ENCODE measurements at regions not wholly inside any gene's neighbourhood (a gene's known extent, or its start where the extent isn't known, plus 50 kb on each side); places are given as distances from the start of the nearest gene placed in this dataset.

DNA sequence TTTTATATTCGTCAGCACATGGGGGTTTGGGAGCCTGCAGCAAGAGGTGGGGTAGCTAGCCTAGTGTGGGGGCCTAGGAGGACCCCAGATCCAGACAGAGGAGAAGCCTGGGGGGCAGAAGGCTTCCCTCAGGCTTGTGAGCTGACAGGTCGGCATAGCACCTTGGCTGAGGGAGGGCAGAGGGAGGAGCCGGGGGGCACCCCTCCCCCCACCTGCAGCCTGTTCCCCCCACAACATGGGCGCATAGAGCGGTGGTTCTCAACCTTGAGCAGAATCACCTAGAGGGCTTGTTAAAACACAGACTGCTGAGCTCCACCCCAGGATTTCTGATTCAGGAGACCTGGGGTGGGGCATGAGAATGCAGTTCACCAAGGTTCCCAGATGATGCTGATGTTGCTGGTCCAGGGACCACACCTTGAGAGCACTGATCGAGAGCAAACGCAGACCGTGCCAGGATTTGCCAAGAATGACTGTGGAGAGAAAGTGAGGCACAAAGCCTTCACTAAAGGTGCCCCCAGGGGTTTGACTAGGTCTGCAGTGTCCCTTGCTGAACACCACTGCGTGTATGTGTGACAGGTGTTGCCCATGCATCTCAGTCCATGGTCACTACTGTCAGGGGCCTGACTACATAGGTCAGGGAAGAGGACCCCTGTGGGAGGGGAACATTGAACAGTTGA lies 163.3 kb downstream of the MACROH2A1 start:
- no peak for DNase-seq (ENCODE audit: low read depth in 2 of 3, low spot score in 2 of 3)

DNA sequence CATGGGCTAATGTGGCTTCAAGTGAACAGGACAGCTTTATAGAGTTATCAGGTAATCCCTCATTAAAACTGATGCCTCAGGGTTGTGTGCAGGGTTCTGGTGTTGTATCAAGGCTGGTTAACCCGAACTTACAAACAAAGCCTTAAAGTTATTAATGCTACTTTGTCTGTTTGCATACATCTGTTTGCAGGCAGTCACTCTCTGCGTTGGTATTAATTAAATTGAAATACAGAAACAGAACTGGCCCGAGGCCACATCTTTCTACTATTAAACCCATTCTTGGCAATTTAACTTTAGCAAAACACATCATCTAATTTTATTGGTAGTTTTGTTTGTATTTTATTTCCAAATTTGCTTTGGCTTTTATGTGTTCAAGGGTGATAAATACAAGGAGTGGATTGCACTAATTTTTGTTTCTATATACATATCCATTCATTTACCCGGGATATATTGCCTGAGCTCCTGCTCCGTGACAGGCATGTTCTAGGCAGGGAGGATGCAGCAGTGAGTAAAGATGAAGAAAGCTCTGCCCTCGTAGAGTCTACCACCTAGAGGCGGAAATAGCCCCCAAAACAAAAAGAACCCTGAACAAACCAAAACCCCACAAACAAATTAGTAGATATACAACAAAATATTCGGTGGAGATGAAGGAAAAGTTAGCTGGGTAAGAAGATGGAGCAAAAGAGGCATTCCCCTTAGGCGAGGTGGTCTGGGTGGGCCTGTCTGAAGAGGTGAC lies 164.2 kb downstream of the MACROH2A1 start:
- no peak for DNase-seq (ENCODE audit: low read depth in 2 of 3, low spot score in 2 of 3)

DNA sequence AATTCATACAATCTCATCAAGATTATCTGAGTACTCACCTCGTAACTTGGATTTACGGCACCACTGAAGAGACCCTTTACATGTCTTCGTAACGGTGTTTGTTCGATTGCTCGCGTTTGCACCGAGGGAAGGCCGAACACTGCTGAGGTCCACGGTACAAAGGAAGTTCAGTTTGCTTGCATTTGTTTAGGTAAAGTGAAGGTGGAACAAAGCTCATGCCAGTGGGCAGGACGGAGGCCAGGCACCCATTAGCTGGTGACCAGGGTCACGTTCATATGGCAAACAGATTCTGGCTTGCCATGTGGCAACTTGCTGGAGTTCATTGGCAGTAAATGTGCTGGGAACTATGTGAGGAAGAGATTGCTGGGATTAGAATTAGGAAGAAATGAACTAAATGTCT lies 164.8 kb downstream of the MACROH2A1 start:
- no peak for DNase-seq (ENCODE audit: low read depth in 2 of 3, low spot score in 2 of 3)

DNA sequence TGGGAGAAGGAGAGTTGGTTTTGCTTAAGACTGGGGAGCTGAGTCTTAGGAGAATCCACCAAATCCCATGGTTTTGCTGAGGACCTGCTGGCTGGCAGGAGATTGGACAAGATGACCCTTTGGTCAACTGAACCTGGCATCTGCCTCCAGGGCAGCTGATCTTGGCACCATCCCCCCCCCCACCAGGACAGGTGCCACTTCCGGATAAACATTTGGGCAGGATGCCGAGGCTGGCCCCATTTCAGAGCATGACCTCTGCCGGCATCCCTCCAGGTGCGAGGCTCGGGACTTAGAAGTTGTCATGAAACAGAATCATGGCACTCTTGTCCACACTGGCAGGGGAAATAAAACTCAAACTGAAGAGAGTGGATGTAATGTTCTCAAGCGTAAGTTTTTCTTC lies 165.6 kb downstream of the MACROH2A1 start:
- no peak for DNase-seq (ENCODE audit: low read depth in 2 of 3, low spot score in 2 of 3)

DNA sequence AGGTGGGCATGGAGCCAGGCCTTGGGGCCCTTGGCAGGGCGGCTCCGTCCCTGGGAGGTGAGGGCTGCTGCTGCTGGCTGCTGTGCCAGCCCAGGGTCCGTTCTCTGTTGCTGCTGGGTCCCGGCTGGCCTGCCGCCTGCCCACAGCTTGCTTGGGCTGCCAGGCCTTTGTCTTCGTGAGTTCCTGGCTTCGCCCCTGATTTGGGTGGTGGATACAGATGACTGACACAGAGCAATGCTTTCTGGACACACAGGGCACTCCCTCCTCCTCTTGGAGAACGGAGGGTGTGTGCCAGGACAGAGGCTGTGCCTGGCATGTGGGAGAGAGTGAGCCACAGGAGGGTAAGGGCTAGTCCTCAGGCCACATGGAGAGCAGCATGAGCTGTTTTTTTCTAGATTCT lies 166.1 kb downstream of the MACROH2A1 start:
- no peak for DNase-seq (ENCODE audit: low read depth in 2 of 3, low spot score in 2 of 3)

DNA sequence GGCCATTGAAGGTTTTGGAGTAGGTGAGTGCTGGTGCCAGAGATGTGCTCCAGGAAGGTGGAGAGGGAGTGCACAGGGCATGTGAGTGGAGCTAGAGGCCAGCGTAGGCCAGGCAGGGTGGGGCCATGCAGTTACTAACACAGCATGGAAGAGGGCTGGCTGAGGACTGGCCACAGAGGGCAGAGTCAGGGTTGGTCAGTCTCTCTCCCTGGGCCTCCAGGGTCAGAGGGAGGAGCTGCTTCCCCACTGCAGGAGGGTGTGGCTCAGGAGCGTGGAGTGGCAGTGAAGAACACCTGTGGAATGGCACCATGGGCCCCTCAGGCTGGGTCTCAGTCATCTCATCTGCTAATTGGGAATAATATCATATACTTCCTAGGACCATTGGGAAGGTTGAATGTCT lies 167.7 kb downstream of the MACROH2A1 start:
- no peak for DNase-seq (ENCODE audit: low read depth in 2 of 3, low spot score in 2 of 3)

DNA sequence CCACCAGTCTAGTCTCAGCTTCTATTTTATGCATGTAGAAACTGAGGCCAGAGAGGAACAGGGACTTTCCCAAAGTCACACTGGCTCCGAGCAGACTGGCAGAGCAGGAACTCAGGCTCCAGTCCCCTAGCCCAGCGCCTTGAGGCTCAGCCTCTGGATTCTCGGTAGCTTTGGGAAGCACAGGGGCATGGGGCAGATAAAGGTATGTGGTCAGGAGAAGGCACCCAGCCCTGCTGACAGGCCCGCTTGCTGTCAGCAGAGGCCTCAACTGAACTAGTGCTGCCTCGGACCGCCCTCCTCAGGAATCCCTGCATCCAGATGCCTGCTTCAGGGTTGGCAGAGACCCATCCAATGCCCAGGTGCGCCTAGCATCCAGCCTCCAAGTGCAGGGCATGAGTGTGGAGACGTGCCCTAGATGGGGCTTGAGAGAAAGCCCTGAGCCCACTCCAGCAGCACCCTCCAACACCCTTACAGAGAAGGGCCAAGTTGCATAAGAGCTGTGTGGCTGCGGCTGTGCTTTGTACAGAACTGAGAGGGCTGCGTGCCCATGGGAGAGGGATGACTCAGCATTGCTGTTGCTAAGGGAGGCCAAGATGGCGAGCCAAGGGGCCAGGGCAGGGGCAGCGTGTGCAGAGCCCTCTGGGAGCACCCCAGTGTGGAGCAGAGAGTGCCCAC lies 168.6 kb downstream of the MACROH2A1 start:
- no peak for DNase-seq (ENCODE audit: low read depth in 2 of 3, low spot score in 2 of 3)

DNA sequence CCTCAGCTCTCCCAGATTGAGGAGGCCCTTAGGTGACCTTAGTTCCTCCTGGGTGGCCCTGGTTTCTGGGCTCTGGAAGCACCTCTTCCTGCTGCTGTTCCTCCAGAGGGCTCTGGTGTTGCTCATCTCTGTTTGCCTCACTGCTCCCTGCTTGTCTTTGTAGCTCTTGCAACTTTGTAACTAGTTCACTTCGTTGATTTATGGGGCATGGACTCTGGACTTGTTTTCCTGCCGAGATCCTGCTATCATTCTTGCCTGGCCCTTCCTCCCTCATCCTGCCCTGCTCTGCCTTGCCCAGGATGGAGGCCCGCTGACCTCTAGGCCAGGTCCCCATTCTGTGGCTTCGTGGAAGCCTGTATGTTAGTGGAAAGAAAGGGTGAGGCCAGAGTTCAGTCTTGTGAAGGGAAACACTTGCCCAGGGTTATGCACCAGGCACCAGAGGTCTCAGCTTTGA lies 169.3 kb downstream of the MACROH2A1 start:
- no peak for DNase-seq (ENCODE audit: low read depth in 2 of 3, low spot score in 2 of 3)

DNA sequence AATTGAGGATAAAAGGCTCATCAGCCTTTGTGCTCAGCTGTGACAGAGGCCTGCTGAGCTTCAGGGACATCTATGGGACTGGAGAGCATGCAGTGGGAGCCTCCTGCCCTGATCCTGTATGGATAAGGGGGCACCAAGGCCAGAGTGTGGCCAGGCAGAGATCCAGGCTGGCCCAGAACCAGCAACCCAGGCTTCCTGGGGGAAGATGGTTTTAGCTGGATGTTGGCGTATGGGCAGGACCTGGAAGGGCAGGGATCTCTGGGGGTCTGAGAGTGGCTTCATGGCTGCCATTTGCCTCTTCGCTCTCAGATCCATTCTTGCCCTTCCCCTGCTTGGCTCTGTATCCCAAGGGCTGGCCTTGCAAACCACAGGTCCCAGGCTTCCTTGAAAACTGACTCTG lies 169.9 kb downstream of the MACROH2A1 start:
- no peak for DNase-seq (ENCODE audit: low read depth in 2 of 3, low spot score in 2 of 3)

DNA sequence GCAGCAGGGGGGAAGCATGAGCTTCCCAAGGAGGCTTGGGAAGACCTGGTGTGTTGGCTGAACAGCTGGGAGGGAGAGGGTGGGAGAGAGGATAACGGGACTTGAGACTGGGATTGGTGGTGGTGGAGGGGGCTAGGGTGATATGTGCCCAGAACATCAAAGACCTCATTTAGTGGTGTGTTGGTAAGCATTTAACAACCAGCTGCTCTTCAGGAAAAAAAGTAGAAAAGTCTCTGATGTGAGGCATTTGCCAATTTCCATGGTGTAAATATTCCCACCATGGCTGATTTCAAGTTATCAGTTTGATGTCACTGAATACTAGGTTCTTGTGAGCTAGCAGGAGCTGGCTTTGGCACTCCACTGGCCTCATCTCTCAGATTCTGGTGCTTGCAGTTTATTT lies 170.8 kb downstream of the MACROH2A1 start:
- DNase-seq (ENCODE audit: low read depth in 2 of 3, low spot score in 2 of 3) = no peak

DNA sequence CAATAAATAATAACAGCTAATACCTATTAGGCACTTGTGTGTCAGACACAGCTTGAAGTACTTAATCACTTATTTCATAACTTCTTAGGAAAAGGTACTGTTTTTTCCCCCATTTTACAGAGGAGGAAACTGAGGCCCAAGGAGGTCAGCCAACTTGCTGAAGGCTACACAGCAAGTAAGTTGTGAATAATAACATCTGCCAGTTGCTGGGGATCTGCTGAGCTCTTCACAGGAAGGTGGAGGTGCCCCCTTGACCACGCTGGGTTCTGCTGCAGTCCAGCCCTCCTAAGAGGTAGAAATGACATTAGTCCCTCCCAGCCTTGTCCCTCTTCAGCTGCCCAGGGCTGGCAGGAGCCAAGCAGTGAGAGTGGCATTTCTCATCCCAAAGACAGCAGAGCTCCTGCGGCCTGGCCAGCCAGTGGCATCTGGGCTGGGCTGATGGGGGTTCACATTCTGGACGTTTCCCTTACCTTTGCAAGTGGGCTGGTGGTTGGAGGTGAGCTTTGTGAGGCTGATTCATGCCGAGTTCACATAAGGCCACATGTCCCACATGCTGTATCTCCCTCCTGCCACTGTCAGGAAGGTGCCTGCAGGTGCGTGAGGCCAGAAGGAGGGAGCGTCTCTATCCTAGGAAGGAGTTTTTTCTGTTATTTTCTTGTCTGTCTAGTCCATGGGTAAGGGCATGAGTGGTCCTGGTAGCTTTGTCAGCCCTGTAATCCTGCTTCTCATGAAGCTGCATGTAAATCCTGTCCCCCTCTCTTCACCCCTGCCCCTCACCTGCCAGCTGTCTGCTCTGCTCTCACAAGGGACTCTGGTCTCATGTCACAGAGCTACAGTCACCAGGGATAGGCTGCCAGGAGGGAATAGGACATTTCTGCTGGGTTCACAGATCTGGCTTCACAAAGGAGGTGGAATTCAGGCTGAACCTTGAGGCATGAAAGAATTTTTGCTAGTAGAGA lies 171.7 kb downstream of the MACROH2A1 start:
- DNase-seq (ENCODE audit: low read depth in 2 of 3, low spot score in 2 of 3) = no peak

DNA sequence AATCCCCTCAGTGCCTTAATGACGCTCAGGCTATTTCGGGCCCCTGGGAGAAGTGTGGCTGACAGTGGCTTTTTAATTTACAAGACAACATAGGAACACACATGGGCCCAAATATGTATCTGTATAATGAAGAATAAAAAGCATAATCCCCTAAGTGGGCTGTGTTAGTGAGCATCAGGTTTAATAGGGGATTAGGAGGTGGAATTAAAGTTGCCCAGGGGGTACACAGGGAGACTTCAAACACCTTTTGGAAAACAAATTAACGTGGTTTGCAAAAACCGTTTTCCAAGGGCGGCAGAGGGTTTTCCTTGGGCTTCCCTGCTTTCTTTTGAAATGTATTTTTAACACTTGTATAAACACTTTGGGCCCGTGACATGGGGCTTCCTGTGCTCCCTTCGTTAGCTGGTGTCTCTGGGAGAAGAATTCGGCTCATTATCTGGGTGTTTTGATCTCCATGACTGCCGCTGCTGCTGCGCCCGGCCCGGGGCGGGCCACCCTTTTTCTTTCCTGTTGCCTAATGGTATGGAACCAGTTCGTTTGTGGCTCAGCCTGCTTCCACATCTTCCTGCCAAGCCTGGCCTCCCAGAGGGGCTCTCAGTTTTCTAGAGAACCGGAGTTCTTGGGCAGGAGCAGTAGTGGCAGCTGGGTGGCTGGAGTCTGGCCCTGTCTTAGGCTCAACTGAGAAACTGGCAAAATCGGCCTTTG lies 173.0 kb downstream of the MACROH2A1 start:
- DNase-seq (ENCODE audit: low read depth in 2 of 3, low spot score in 2 of 3) = no peak

DNA sequence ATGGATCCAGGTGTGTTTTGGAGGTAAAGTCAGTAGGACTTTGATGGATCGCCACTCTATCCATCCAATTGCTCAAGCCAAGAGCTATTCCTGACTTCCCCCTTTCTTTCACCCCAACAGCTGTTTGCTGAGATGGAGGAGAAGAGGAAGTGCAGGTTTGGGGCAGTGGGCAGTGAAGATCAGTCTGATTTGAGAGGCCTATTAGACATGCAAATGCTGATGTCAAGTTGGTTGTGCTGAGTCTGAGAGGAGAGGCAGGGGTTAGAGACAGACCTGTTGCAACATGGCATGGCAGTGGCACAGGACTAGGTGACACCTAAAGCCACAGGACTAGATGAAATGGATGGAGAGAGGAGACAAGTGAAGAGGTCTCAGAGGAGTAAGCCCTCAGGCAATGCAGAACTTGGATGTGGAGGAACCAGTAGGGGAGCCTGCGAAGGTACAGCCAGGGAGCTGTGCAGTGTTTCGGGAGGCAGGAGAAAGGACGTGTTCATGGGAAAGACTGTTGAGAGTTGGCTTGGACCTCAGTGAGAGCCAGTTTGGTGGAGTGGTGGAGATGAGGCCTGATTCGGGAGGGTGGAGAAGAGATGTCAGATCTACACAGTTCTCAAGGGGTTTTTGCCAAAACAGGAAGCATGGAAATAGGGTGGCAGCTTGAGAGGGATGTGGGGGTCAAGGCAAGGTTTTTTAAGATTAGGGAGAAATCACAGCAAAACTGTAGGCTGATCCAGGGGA lies 175.0 kb downstream of the MACROH2A1 start:
- DNase-seq (ENCODE audit: low read depth in 2 of 3, low spot score in 2 of 3) = no peak

DNA sequence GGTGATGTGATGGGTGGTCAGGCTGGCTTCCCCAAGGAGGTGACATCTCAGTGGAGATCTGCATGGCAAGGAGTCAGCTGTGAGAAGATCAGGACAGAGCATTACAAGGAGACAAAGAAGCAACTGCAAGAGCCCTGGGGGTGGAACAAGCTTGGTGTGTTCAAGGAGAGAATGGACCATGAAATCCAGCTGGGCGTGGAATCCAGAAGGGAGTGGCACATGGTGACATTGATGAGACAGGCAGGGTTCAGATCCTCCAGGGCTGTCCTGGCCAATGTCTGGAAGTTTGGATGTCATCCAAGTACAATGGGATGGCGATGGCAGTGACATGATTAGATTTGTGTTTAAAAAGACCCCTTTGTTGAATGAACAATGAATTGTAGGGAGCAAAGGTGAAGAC lies 175.6 kb downstream of the MACROH2A1 start:
- no peak for DNase-seq (ENCODE audit: low read depth in 2 of 3, low spot score in 2 of 3)

DNA sequence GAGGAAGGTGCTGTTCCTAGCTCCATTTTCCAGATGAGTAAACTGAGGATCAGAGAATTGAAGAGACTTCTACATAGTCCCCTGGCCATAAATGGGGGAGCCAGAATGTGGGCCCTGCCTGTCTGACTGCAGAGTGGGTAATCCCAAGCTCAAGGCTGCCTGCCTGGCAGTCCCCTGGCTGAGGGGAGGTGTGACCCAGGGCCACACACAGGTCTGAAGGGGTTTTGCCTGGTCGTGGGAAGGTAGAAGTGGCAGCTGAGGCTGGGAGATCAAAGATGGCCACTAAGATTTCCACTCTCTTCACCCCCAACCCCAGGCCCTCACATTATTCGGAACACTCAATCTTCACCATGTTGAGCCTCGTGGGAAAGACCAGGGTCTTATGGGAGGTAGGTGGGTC lies 176.3 kb downstream of the MACROH2A1 start:
- DNase-seq (ENCODE audit: low read depth in 2 of 3, low spot score in 2 of 3) = no peak

DNA sequence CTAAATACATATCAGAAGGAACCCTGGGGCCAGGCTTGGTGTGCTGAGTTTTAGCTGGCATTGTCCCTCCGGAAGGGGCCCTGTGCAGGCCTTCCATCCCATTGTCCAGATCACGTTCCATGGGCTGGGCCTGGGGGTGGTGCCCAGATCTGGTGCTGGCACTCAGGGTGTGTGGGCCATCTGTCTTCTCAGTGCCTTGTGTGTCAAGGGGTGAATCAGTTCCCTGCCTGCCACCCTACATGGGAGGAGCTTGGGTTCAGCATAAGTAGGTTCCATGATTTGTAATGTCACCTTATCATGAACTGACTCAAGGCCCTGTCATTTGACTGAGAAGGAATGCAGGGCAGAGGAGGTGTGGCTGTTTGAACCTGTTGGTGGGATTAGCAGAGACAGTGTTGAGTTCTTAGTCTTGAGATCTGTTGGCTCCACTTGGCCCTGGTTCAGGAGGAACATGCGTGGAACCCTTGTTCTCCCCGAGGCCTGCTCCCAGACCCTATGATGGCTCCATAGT lies 176.8 kb downstream of the MACROH2A1 start:
- DNase-seq (ENCODE audit: low read depth in 2 of 3, low spot score in 2 of 3) = no peak

DNA sequence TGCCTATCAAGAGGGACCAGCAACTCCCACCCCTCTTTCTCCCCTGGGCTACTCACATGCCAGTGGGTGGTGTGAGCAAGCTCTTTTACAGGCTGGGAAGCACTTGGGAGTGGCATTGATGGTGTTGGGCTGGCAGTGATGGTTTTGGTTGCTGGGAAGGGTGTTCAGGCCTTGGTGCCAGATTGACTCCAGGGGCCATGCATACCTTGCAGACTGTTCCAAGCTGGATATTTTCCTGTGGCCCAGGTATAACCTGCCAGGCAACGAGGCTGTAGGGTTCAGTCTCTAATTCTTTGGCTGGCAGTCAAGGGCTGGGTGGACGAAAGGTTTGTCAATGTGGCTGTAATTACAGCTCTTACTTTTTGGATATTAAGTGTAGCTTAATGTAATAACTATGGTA lies 177.3 kb downstream of the MACROH2A1 start:
- DNase-seq (ENCODE audit: low read depth in 2 of 3, low spot score in 2 of 3) = no peak

DNA sequence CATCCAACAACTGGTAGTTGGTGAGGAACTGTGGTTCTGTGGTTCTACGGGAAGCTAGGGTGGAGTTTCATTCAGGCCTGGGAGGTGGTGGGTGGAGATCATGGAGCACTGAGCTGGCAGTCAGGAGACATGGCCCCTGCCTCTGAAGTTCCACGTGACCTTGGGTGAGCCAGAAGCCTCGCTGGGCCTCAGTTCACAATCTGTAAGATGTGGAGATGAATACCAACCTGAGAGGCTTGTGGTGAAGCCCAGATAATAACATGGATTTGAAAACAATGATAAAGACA lies 177.9 kb downstream of the MACROH2A1 start:
- no peak for DNase-seq (ENCODE audit: low read depth in 2 of 3, low spot score in 2 of 3)

DNA sequence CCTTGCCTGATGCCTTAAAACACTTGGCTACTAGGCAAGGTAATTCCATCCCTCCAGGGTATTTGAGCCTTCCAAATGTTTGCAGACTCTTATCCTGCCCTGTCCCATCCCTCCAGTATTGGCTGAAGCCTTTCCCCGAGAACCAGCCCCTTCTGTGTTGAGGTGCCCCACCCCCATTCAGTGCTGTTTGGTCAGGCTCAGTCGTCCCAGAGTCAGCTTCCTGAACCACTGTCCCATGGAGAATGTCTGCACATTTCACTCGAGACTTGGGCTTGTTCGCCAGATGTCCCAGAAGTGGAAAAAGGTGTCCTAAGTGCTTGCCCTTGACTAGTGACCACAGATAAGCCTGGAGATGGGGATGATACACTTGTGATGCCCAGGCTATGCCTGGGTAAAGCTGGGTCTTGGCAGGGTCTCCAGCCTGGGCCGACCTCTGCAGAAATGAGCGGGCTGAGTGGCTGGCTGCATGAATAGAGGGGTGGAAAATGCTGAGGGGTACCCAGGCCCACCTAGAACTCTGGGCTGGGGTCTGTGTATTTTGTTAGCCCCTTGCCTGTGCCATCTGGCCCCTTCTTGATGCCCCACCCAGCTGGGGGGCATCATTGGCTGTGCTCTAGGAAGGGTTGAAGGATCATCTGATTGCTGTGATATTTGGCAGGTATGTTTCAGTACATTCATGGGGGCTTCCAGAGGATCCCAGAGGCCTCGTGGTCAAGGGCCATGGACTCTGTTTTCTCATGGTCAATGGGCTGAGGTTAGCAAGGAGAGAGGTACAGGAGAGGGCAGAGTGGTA lies 178.4 kb downstream of the MACROH2A1 start:
- no peak for DNase-seq (ENCODE audit: low read depth in 2 of 3, low spot score in 2 of 3)
